ENCODE measurements at regions not wholly inside any gene's neighbourhood (a gene's known extent, or its start where the extent isn't known, plus 50 kb on each side); places are given as distances from the start of the nearest gene placed in this dataset.

- no peak for DNase-seq
Measured at GRCh38 chr11:92322225-92322624, 97.6 kb downstream of the FAT3 start.

GRCh38 chr11:92324890-92325289 lies 100.3 kb downstream of the FAT3 start:
- DNase-seq = no peak

- no peak for DNase-seq
Measured at GRCh38 chr11:92325416-92325815, 100.8 kb downstream of the FAT3 start.

GRCh38 chr11:92329137-92329536 lies 104.5 kb downstream of the FAT3 start:
- DNase-seq = no peak

GRCh38 chr11:92329646-92330045 lies 105.0 kb downstream of the FAT3 start:
- DNase-seq = no peak

GRCh38 chr11:92330114-92330513 lies 105.5 kb downstream of the FAT3 start:
- DNase-seq = no peak

- DNase-seq = no peak
Measured at GRCh38 chr11:92332986-92333385, 108.4 kb downstream of the FAT3 start.

GRCh38 chr11:92340839-92341238 lies 116.2 kb downstream of the FAT3 start:
- DNase-seq = peak in 1 of 3 donors; percentile 1

GRCh38 chr11:92342034-92342720 lies 117.6 kb downstream of the FAT3 start:
- no peak for DNase-seq

- DNase-seq = no peak
Measured at GRCh38 chr11:92342886-92343285, 118.3 kb downstream of the FAT3 start.

- no peak for DNase-seq
Measured at GRCh38 chr11:92346220-92346619, 121.6 kb downstream of the FAT3 start.

GRCh38 chr11:92347454-92347853 lies 122.8 kb downstream of the FAT3 start:
- DNase-seq = no peak

GRCh38 chr11:92349486-92350156 lies 125.0 kb downstream of the FAT3 start:
- DNase-seq = no peak

- no peak for DNase-seq
Measured at GRCh38 chr11:92357344-92357743, 132.7 kb downstream of the FAT3 start.

GRCh38 chr11:92357841-92358240 lies 133.2 kb downstream of the FAT3 start:
- DNase-seq = no peak

- DNase-seq = no peak
Measured at GRCh38 chr11:92361551-92361950, 136.9 kb downstream of the FAT3 start.

GRCh38 chr11:92362989-92363388 lies 138.4 kb downstream of the FAT3 start:
- DNase-seq = no peak

- DNase-seq = no peak
Measured at GRCh38 chr11:92364177-92364576, 139.6 kb downstream of the FAT3 start.

- no peak for DNase-seq
Measured at GRCh38 chr11:92376146-92376599, 151.6 kb downstream of the FAT3 start.

- DNase-seq = no peak
Measured at GRCh38 chr11:92376680-92377079, 152.1 kb downstream of the FAT3 start.

- DNase-seq = no peak
Measured at GRCh38 chr11:92380882-92381281, 156.3 kb downstream of the FAT3 start.

- no peak for DNase-seq
Measured at GRCh38 chr11:92382311-92382710, 157.7 kb downstream of the FAT3 start.

- DNase-seq = no peak
Measured at GRCh38 chr11:92383430-92383829, 158.8 kb downstream of the FAT3 start.

GRCh38 chr11:92384358-92384757 lies 159.7 kb downstream of the FAT3 start:
- no peak for DNase-seq

GRCh38 chr11:92384802-92385201 lies 160.2 kb downstream of the FAT3 start:
- DNase-seq = no peak
